NOMO-1 (cell line): ENCODE measurements at regions not wholly inside any gene's neighbourhood (a gene's known extent, or its start where the extent isn't known, plus 50 kb on each side); places are given as distances from the start of the nearest gene placed in this dataset.

Source experiments
- DNase-seq, 2 experiments: peaks; one replicate each; lab custom pipeline; 2025; ENCODE audit not compliant: unreplicated experiment in 2 of 2; lab: John Stamatoyannopoulos, UW

- DNase-seq: no peak
Measured at GRCh38 chr21:24302400-24302799, 1304.9 kb downstream of the MRPL39 start.

DNA sequence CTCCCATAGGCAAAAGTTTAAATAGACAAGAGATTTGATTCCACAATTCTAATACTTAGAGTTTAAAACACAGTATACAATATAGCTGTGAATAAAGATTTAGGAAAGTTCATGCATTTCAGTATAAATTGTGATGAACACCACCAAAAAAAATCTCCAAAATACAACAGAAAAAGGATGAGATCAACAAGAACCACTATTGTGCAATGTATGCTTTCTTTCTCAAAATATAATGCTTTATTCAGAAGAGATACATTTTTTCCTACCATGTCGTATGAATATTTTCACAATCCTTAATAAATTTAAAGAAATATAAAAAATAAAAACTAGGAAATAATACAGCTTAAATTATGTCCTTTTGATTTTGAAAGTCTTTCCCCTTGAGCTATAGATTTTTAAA, 1309.2 kb downstream of the MRPL39 start:
- DNase-seq: no peak

DNA sequence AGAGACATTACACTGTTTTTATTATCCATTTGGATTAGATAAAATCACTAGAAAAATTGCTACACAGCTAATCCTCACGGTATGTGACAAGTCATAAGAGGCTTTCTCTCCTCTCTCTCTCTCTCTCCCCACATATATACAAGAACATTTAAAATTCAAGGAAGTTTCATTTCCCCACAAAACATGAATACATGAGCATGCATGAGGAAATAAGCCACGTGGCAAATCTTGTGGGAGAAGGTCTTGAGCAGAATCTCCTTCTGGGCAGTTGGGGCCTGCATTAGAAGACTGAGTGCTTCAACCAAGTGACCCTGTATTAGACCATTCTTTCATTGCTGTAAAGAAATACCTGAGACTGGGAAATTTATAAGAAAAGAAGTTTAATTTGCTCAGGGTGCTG, 1313.1 kb downstream of the MRPL39 start:
- no peak for DNase-seq

DNA sequence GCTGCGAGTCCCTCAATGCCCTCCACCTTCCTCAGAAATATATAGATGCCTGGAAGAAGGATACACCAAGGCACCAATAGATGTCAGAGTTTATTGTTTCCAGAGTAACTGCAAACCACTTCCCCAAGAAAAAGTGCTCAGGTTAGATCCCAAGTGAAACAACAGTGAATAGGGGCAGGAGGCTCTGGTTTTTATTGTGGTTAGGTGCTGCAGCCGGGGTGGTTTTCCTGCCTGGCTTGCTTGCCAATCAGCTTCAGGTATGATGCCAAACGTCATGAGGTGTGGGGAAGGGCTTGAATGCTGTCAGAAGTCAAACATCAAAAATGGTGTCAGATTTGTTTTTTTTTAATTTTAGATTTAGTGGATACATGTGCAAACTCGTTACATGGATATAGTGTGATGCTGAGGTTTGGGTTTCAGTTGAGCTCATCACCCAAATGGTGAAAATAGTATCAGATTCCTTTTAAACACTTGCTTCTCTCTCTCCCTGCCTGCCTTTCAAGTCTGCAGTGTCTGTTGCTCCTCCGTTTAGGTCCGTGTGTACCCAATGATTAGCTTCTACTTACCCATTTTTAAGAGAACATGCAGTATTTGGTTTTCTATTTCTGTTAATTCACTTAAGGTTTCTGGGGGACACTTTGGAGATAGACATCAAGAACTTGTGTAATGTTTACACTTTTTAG, 1317.0 kb downstream of the MRPL39 start:
- no peak for DNase-seq

DNA sequence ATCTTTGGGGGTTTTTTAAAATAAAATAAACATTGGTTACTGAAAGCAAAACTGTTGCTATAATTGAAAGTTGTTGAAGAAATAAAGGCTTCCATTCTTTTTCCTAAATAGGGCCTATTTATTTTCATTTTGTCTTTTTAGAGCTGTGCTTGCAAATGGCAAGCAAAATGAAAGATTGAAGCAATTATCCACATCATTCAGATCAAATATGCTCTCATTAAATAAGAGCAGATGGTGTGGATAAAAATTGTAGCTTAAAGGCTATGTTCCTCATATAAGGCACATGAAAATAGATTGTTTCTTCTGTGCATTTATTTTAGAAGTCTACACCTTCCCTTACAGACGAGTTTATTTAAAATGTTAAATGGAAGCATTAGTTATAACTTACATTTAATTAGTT, 1317.7 kb downstream of the MRPL39 start:
- no peak for DNase-seq

GRCh38 chr21:24280596-24280995, 1326.7 kb downstream of the MRPL39 start:
- DNase-seq: no peak

GRCh38 chr21:24278711-24279110, 1328.6 kb downstream of the MRPL39 start:
- no peak for DNase-seq

DNA sequence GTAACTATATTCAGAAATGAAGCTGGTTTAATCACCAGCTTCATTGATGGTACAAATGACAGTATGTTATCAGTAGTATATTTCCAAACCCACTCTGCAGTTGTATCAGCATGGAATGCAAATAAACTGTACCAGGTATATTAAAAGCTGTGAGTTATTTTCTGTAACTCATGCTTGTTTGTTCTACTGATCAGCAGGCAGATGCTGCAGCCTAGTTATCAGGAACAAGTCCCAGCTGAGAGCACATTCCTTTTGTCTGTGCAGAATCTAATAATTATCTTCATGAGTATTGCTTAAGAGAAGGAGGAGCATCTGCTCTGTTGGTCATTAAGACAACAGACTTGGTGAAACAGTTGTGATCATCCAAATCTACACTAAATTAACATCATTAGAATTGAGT, 1331.1 kb downstream of the MRPL39 start:
- no peak for DNase-seq

- no peak for DNase-seq
Measured at GRCh38 chr21:24275616-24276015, 1331.7 kb downstream of the MRPL39 start.

DNA sequence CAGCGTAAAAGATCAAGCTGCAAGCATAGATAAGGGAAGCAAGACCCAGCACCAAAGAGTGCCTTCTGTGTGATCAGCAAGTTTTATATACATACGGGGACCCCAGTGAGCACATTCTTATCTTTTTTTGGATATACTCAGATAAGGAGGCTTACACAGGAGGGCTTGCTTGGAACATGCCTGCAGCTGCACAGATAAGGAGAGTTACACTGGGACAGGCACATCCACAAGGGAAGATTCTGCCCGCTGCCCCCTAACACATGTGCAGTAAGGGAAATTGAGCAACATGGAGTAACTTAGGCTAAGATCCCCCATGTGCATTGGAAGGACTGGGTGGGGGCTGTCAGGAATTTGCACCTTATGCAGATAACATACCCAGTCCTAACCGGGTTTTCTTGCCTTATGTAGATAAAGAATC, 1334.8 kb downstream of the MRPL39 start:
- DNase-seq: no peak

DNA sequence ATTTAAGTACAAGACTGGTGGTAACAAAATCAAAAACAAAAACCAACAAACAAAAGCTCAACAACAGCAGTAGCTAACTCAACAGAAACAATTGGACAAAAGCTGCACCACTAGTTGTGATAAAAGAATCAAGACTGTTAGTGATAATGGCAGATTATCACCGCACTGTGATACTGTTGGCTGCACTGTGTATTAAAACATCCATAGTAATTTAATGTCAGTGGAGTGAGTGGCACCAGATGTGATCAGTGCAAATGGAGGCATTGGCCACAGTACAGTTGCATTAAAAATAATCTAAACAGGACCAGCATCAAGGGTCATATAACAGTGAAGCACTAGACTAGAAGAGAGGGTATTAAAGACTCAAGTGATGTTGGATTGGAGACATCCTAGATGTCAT, 1341.3 kb downstream of the MRPL39 start:
- DNase-seq: no peak

DNA sequence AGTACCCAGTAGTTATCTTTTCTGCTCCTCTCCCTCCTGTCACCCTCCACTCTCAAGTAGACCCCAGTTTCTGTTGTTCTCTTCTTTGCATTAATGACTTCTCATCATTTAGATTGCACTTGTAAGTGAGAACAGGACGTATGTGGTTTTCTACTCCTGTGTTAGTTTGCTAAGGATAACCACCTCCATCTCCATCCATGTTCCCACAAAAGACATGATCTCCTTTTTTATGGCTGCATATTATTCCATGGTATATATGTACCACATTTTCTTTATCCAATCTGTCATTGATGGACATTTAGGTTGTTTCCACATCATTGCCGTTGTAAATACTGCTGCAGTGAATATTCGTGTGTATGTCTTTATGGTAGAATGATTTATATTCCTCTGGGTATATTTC, 1346.5 kb downstream of the MRPL39 start:
- no peak for DNase-seq

DNA sequence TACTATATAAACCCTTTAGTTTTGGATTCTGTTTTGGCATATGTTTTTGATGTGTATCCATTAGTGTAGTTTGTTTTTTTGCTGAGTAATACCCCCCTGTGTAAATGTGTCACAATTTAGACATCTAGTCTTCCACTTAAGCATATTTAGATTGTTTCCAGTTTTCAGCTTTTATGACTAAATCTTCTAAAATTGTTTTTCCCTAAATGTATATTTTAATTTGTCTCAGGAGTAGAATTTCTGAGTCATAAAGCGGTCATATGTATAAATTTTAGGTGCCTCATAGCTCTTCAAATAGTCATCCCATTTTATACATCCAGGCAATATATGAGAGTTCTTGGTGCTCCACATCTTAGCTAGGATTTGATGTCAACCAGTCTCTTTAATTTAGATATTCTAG, 1348.0 kb downstream of the MRPL39 start:
- DNase-seq: no peak

DNA sequence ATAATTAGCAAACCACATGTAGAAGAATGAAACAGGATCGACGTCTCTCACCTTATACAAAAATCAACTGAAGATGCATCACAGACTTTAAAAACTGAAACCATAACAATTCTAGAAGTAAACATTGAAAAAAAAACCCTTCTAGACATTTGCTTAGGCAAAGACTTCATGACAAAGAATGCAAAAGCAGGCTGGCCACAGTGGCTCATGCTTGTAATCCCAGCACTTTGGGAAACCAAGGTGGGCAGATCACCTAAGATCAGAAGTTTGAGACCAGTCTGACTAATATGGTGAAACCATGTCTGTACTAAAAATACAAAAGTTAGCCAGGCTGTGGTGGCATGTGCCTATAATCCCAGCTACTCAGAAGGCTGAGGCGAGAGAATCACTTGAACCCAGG, 1351.7 kb downstream of the MRPL39 start:
- no peak for DNase-seq

DNA sequence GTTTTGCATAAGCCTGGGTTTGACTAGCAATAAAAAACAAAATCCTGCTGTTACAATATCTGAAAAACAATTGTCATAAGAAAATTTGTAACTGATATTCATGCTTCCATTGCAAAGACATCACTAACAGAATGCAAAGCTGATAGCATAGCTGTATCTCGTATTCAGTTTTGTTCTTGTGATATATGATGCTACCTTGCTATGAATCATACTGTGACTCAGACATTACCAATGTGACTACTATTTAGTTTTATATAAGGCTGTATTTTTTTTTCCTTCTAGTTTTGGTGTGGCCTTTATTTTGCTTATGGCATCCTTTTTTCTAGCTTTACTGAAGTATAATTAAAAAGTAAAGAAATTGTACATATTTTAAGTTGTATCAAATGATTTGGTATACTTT, 1381.8 kb downstream of the MRPL39 start:
- DNase-seq: no peak

DNA sequence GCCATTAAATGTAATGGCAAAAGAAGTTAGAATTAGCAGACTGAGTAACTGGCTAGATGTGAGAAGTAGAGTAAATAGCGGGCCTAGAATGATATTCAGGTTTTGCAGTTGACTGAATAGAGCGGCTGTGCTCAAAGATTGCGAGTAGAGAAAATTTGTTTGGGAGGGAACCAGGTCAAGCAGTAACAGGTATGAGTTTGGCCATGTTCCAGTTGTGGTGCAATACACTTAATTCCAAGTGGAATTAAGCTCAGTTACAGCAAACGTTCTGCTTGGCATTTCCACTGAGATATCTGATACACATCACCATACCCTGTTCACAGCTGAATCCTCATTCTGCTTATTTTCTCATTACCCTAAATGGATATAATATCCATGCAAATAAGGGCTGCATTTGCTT, 1382.9 kb downstream of the MRPL39 start:
- DNase-seq: no peak

- DNase-seq: no peak
Measured at GRCh38 chr21:24223624-24224023, 1383.7 kb downstream of the MRPL39 start.

DNA sequence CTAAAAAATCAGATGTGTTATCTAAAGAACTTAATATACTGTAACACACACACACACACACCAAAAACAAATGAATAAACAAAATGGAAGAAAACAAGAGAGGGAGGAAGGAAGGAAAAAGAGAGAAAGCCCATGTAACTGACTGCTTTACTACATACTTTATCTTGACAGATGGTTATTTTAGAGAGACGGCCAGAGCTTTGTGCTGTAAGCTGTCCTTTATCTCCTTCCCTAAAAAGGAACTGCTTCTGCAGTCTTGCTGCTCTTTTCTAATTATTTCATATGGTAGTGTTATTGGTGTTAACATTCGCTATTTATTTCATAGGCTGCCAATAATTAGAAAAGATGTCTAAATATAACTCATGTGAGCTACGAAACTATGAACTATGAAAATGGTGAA, 1384.6 kb downstream of the MRPL39 start:
- no peak for DNase-seq

- no peak for DNase-seq
Measured at GRCh38 chr21:24220446-24220845, 1386.8 kb downstream of the MRPL39 start.

DNA sequence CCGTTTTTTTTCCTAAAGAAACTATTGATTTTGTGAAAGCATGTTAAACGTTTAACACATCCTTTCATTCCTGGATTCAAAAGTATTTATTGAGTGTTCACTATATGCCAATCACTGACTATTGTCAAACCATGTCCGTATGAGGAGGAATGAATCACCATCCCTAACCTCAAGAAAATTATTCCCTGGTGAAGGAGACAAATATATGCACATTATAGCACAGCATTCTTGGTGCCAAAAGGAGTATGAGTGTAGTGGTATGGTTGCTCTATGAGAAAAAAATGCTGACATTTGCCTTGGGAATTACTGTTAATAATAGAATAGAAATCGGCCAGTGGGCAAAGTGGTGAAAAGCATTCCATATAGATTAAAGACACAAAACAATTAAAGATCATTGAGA, 1390.1 kb downstream of the MRPL39 start:
- DNase-seq: no peak

DNA sequence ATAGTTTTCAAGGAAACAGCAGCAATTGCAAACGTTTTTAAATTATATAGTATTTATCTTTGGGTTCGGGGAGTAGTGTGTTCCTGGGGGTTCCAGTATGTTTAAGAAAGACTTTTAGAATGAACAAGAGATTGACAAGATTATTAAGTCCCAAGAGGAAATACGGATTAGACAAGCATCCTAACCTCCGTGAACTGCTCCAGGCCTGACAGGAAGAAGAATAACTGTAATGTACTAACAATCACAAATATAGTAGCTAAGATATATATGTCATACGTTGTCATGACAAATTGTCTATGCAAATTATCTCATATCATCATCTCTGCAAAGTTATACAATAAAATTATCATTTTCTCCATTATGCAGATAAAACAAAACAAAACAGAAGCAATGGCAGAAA, 1397.2 kb downstream of the MRPL39 start:
- DNase-seq: no peak

DNA sequence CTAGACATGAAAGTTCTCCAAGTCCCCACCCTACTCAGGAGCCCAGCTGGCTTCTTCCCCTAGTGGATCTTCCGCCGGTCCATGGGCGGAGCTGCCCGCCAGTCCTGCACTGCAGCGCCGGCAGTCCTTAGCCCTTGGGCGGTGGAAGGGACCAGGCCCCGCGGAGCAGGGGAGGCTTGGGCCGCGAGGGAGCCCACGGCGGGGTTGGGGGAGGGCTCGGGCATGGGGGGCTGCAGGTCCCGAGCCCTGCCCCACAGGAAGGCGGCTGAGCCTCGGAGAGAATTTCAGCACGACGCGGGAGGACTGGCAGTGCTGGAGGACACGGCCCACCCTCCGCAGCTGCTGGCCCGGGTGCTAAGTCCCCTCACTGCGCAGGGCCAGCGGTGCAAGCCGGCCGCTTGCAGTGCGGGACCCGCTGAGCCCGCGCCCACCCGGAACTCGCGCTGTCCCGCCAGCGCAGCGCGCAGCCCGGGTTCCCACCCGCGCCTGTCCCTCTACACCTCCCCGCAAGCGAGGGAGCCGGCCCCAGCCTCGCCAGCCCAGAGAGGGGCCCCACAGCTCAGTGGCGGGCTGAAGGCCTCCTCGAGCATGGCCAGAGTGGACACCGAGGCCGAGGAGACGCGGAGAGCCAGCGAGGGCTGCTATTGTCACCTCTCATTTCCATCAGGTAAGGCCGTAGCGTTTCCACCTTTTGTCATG, 1398.6 kb downstream of the MRPL39 start:
- no peak for DNase-seq

DNA sequence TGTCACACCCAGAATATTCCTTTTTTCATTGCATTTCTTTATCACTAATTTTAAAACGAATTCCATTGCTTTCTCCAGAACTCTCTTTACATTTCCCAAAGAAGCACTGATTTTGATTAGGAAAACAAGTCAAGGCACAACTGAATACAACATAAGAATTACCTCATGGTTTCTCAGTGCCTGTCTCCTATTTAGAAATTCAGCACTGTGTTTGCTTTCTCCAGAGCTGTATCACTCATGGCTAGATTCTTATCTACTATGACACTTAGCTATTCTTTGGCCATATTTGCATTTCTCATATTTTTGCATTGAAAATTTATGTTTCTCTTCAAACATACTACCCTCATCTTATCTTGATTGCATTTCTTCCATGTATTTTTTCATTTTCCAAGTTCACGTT, 1402.0 kb downstream of the MRPL39 start:
- no peak for DNase-seq
